ENCODE measurements at regions not wholly inside any gene's neighbourhood (a gene's known extent, or its start where the extent isn't known, plus 50 kb on each side); places are given as distances from the start of the nearest gene placed in this dataset.

- Histone ChIP-seq H3K4me3 (ENCODE audit: insufficient read depth, low read depth, low read length) (no peak overlapping the region), H3K27me3 (ENCODE audit: control insufficient read depth, insufficient read depth, low read length) (no peaks in the 10 kb centered on the region)
- DNase-seq, result peak; percentile 29
Observed at GRCh38 chr1:29454616-29455380, 218.5 kb downstream of the PTPRU start.

GRCh38 chr1:29453502-29454240, 217.3 kb downstream of the PTPRU start:
- no peaks in the 10 kb centered on the region for H3K27me3 ChIP-seq (ENCODE audit: control insufficient read depth, insufficient read depth, low read length)
- no peaks in the 10 kb centered on the region for H3K36me3 ChIP-seq (replicated peaks; ENCODE audit: control insufficient read depth, insufficient read depth, low read length)
- no peak overlapping the region for H3K4me3 ChIP-seq (ENCODE audit: insufficient read depth, low read depth, low read length)
- DNase-seq, result peak; percentile 95

More at GRCh38 chr1:29454616-29455380, 218.5 kb downstream of the PTPRU start:
- H3K36me3 ChIP-seq (replicated peaks; ENCODE audit: control insufficient read depth, insufficient read depth, low read length), result no peaks in the 10 kb centered on the region

GRCh38 chr1:29452463-29453230, 216.3 kb downstream of the PTPRU start:
- DNase-seq, result peak; percentile 37
- no peaks in the 10 kb centered on the region for H3K36me3 ChIP-seq (replicated peaks; ENCODE audit: control insufficient read depth, insufficient read depth, low read length)
- no peaks in the 10 kb centered on the region for H3K27me3 ChIP-seq (ENCODE audit: control insufficient read depth, insufficient read depth, low read length)
- H3K4me3 ChIP-seq (ENCODE audit: insufficient read depth, low read depth, low read length), result no peak overlapping the region

- H3K4me3 ChIP-seq (ENCODE audit: insufficient read depth, low read depth, low read length), result no peak overlapping the region
- peak; percentile 11 for DNase-seq
- no peaks in the 10 kb centered on the region for H3K36me3 ChIP-seq (replicated peaks; ENCODE audit: control insufficient read depth, insufficient read depth, low read length)
- H3K27me3 ChIP-seq (ENCODE audit: control insufficient read depth, insufficient read depth, low read length), result no peaks in the 10 kb centered on the region
Observed at GRCh38 chr1:29451368-29451892, 215.1 kb downstream of the PTPRU start.

- H3K4me3 ChIP-seq (ENCODE audit: insufficient read depth, low read depth, low read length), result no peak overlapping the region
- no peaks in the 10 kb centered on the region for H3K27me3 ChIP-seq (ENCODE audit: control insufficient read depth, insufficient read depth, low read length)
- no peaks in the 10 kb centered on the region for H3K36me3 ChIP-seq (replicated peaks; ENCODE audit: control insufficient read depth, insufficient read depth, low read length)
- peak; percentile 10 for DNase-seq
Observed at GRCh38 chr1:29450591-29450990, 214.3 kb downstream of the PTPRU start.

GRCh38 chr1:29448456-29449235, 212.3 kb downstream of the PTPRU start:
- H3K27me3 ChIP-seq (ENCODE audit: control insufficient read depth, insufficient read depth, low read length), result no peaks in the 10 kb centered on the region; the same call in 1 of the 2 replicates
- DNase-seq, result peak; percentile 22
- no peaks in the 10 kb centered on the region for H3K36me3 ChIP-seq (replicated peaks; ENCODE audit: control insufficient read depth, insufficient read depth, low read length)
- no peak overlapping the region for H3K4me3 ChIP-seq (ENCODE audit: insufficient read depth, low read depth, low read length)

- Histone ChIP-seq H3K27me3 (ENCODE audit: control insufficient read depth, insufficient read depth, low read length) (no peaks in the 10 kb centered on the region; the same call in 1 of the 2 replicates), H3K4me3 (ENCODE audit: insufficient read depth, low read depth, low read length) (no peak overlapping the region), H3K36me3 (replicated peaks; ENCODE audit: control insufficient read depth, insufficient read depth, low read length) (no peaks in the 10 kb centered on the region)
- DNase-seq, result no peak
Observed at GRCh38 chr1:29447368-29447767, 211.0 kb downstream of the PTPRU start.

- Histone ChIP-seq H3K27me3 (ENCODE audit: control insufficient read depth, insufficient read depth, low read length) (no peaks in the 10 kb centered on the region; the same call in 1 of the 2 replicates), H3K4me3 (ENCODE audit: insufficient read depth, low read depth, low read length) (no peak overlapping the region), H3K36me3 (replicated peaks; ENCODE audit: control insufficient read depth, insufficient read depth, low read length) (no peaks in the 10 kb centered on the region)
- DNase-seq, result no peak
Observed at GRCh38 chr1:29444782-29445729, 208.7 kb downstream of the PTPRU start.

- H3K27me3 ChIP-seq (ENCODE audit: control insufficient read depth, insufficient read depth, low read length), result no peaks in the 10 kb centered on the region; the same call in 1 of the 2 replicates
- peak; percentile 21 for DNase-seq
- no peaks in the 10 kb centered on the region for H3K36me3 ChIP-seq (replicated peaks; ENCODE audit: control insufficient read depth, insufficient read depth, low read length)
- H3K4me3 ChIP-seq (ENCODE audit: insufficient read depth, low read depth, low read length), result no peak overlapping the region
Observed at GRCh38 chr1:29444081-29444715, 207.9 kb downstream of the PTPRU start.

- Histone ChIP-seq H3K36me3 (replicated peaks; ENCODE audit: control insufficient read depth, insufficient read depth, low read length) (no peaks in the 10 kb centered on the region), H3K4me3 (ENCODE audit: insufficient read depth, low read depth, low read length) (no peak overlapping the region), H3K27me3 (ENCODE audit: control insufficient read depth, insufficient read depth, low read length) (no peaks in the 10 kb centered on the region; the same call in 1 of the 2 replicates)
- peak; percentile 20 for DNase-seq
Observed at GRCh38 chr1:29441916-29442668, 205.8 kb downstream of the PTPRU start.

GRCh38 chr1:29439615-29440014, 203.3 kb downstream of the PTPRU start:
- no peak for DNase-seq
- Histone ChIP-seq H3K4me3 (ENCODE audit: insufficient read depth, low read depth, low read length) (no peak overlapping the region), H3K36me3 (replicated peaks; ENCODE audit: control insufficient read depth, insufficient read depth, low read length) (no peaks in the 10 kb centered on the region), H3K27me3 (ENCODE audit: control insufficient read depth, insufficient read depth, low read length) (no peaks in the 10 kb centered on the region; the same call in 1 of the 2 replicates)

- H3K4me3 ChIP-seq (ENCODE audit: insufficient read depth, low read depth, low read length), result no peak overlapping the region
- no peaks in the 10 kb centered on the region for H3K36me3 ChIP-seq (replicated peaks; ENCODE audit: control insufficient read depth, insufficient read depth, low read length)
- no peak for DNase-seq
- H3K27me3 ChIP-seq (ENCODE audit: control insufficient read depth, insufficient read depth, low read length), result no peaks in the 10 kb centered on the region; the same call in 1 of the 2 replicates
Observed at GRCh38 chr1:29438991-29439390, 202.7 kb downstream of the PTPRU start.

All from H7 (cell line).